D341Med (cell line): ENCODE measurements at regions not wholly inside any gene's neighbourhood (a gene's known extent, or its start where the extent isn't known, plus 50 kb on each side); places are given as distances from the start of the nearest gene placed in this dataset.

ENCODE experiments used
- DNase-seq: peaks from one replicate; pipeline ENCODE4 v3.0.0; 2012; ENCODE audit warnings: low spot score

- no peak for DNase-seq
Observed at GRCh38 chr18:61616111-61616610, 276.6 kb downstream of the RNF152 start.

DNA sequence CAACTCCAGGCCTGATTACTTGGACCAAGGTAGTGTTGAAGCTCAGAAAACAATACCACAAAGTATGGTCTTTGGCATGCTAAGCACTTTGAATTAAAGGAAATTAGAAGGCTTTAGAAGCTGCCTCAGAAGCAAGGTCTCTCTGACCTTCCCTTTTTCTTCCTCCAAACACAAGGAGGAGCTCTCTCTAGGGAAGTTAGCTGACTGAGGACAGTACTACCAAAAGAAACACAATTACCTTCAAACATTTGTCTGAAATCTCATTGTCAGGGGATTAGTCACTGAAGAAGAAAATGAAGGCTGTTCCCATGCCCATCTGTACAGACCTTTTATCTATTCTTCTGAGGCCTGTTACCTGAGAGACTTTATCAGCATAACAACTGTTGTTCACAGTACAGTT lies 279.3 kb downstream of the CDH20 start:
- DNase-seq, result no peak

- DNase-seq, result no peak
Observed at GRCh38 chr18:61609131-61609530, 275.9 kb downstream of the CDH20 start.

- no peak for DNase-seq
Observed at GRCh38 chr18:61608316-61608715, 275.1 kb downstream of the CDH20 start.

GRCh38 chr18:61607867-61608266 lies 274.6 kb downstream of the CDH20 start:
- no peak for DNase-seq

DNA sequence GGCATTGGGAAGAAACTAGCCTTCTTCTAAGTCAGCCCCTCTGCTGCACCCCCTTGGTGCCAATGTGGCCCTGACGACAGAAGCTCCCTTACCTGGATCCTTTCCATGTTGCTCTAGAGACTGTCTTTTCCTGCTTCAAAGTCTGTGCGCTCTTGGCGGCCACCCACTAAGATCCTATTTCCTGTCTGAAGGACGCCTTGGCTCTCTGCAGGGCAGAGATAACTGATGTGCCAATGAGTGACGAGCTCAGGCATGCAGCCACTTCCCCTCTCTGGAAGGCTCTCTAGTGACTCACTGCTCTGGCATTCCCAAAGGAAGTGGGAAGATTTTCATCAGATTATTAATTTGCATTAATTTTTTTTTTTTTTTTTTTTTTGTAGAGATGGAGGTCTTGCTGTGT lies 273.5 kb downstream of the CDH20 start:
- no peak for DNase-seq

DNA sequence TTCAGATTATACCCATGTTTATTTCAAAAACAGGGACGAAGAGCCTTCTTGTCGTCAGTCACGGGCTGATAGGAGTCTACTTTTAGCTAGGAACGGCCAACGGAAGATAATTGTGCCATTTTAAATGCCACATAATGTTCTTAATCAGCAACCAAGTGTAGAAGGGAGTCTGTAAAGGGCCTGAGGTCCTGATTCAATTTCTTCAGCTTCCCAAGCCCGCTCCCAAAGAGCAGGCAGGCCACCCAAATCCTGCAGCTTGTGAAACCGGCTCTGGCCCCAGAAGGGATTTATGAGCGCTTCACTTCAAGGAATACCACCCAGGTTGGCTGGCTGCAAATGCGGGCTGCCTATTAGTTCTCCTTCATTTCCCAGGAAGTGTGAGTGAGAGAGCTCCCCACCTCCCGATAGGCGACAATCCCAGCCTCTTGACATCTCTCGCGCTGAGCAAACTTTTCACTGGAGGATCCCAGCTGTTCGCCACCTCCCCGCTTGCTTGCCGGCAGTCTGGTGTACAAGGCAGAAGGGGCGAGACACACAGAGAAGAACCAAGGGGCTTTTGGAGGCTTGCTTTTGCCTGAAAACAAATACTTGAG lies 272.9 kb downstream of the CDH20 start:
- DNase-seq, result no peak

- DNase-seq, result no peak
Observed at GRCh38 chr18:61605376-61606067, 272.3 kb downstream of the CDH20 start.
